OCI-LY7 (cell line): ENCODE measurements at regions not wholly inside any gene's neighbourhood (a gene's known extent, or its start where the extent isn't known, plus 50 kb on each side); places are given as distances from the start of the nearest gene placed in this dataset.

ENCODE experiments used
- CTCF ChIP-seq: fragments of 200-600 bp; sonication (generic); conservative IDR thresholded peaks from 2 replicates; pipeline ENCODE4 v1.5.1; 2014; ENCODE audit warnings: mild to moderate bottlenecking, antibody characterized with exemption, low read length, moderate library complexity, mixed read lengths
- EZH2phosphoT487 ChIP-seq: fragments of 200-600 bp; sonication (generic); IDR thresholded peaks from 2 replicates; pipeline ENCODE4 v1.6.1; 2018; ENCODE audit warnings: low read depth, borderline replicate concordance, mild to moderate bottlenecking, mixed run types, antibody characterized with exemption, low read length, moderate library complexity, mixed read lengths

- no peak for TF ChIP-seq CTCF
- TF ChIP-seq EZH2phosphoT487 = no peak
These were observed 353.9 kb upstream of the KCNMB2 start for GRCh38 chr3:178182337-178182779.
